BLaER1 treated with 17β-estradiol and CSF1 and Interleukin-3, amounts not matched to agents 10 nM and 100 nM (cell line): ENCODE measurements at regions not wholly inside any gene's neighbourhood (a gene's known extent, or its start where the extent isn't known, plus 50 kb on each side); places are given as distances from the start of the nearest gene placed in this dataset.

Source experiments
- H3K27ac ChIP-seq, 11 experiments: shearing (Covaris generic); formaldehyde crosslinking; 2 replicates each; pipeline ENCODE4 v1.8.1; 2022
- H3K27me3 ChIP-seq, 11 experiments: shearing (Covaris generic); formaldehyde crosslinking; 2 replicates each; pipeline ENCODE4 v1.8.1; 2022
- H3K36me3 ChIP-seq, 11 experiments: shearing (Covaris generic); formaldehyde crosslinking; 2 replicates each; pipeline ENCODE4 v1.8.1; 2022
- H3K4me1 ChIP-seq, 10 experiments: shearing (Covaris generic); formaldehyde crosslinking; 2 replicates each; pipeline ENCODE4 v1.8.1; 2022
- H3K4me2 ChIP-seq, 11 experiments: shearing (Covaris generic); formaldehyde crosslinking; 2 replicates each; pipeline ENCODE4 v1.8.1; 2022
- H3K4me3 ChIP-seq, 10 experiments: shearing (Covaris generic); formaldehyde crosslinking; 2 replicates each; pipeline ENCODE4 v1.8.1; 2022
- H3K9ac ChIP-seq, 11 experiments: shearing (Covaris generic); formaldehyde crosslinking; 2 replicates each; pipeline ENCODE4 v1.8.1; 2022
- H3K9me3 ChIP-seq, 11 experiments: shearing (Covaris generic); formaldehyde crosslinking; replicated peaks in 1 of 11; 2 replicates each; pipeline ENCODE4 v1.8.1; 2022
- H4K20me1 ChIP-seq, 11 experiments: shearing (Covaris generic); formaldehyde crosslinking; 2 replicates each; pipeline ENCODE4 v1.8.1; 2022
- Cebpa-rat ChIP-seq, 11 experiments: shearing (Covaris generic); IDR thresholded peaks; 2 replicates each; pipeline ENCODE4 v1.8.1; 2022

GRCh38 chr1:226800763-226801380 lies 61.8 kb upstream of the ITPKB start:
- TF ChIP-seq Cebpa-rat (IDR thresholded peaks at IDR 0.05) = no peak
- Histone ChIP-seq H3K27ac (no peak overlapping the region), H3K9me3 (no peaks in the 10 kb centered on the region), H3K27me3 (no peaks in the 10 kb centered on the region), H3K4me3 (no peak overlapping the region), H3K9ac (no peak overlapping the region), H3K36me3 (no peaks in the 10 kb centered on the region), H4K20me1 (no peaks in the 10 kb centered on the region), H3K4me2 (no peak overlapping the region), H3K4me1 (peaks cover 10 to 28% (median 17%) of the 10 kb centered on the region in 10 experiments)

- no peak overlapping the region for H3K9ac ChIP-seq
- no peak for TF ChIP-seq Cebpa-rat (IDR thresholded peaks at IDR 0.05)
- H3K4me1 ChIP-seq = peaks cover 10 to 28% (median 17%) of the 10 kb centered on the region in 10 experiments
Measured at GRCh38 chr1:226799634-226800281, 60.7 kb upstream of the ITPKB start.

GRCh38 chr1:226798427-226799411 lies 59.6 kb upstream of the ITPKB start:
- Histone ChIP-seq H3K27ac (peak overlapping the region in 6 of 11 experiments; percentile 18 to 42 (median 34); a peak in 8 of 22 replicates), H3K9me3 (no peaks in the 10 kb centered on the region), H3K4me2 (peak overlapping the region; percentile 39 to 78 (median 72)), H3K4me3 (no peak overlapping the region), H3K27me3 (no peaks in the 10 kb centered on the region), H3K36me3 (no peaks in the 10 kb centered on the region), H4K20me1 (no peaks in the 10 kb centered on the region), H3K4me1 (peaks cover 10 to 23% (median 16%) of the 10 kb centered on the region in 10 experiments), H3K9ac (no peak overlapping the region)
- no peak for TF ChIP-seq Cebpa-rat (IDR thresholded peaks at IDR 0.05)

More at GRCh38 chr1:226799634-226800281, 60.7 kb upstream of the ITPKB start:
- no peaks in the 10 kb centered on the region for H3K27me3 ChIP-seq
- no peaks in the 10 kb centered on the region for H3K9me3 ChIP-seq
- H3K27ac ChIP-seq = peak overlapping the region in 1 of 11 experiments; percentile 39; a peak in 1 of 22 replicates
- peak overlapping the region; percentile 39 to 78 (median 72); a peak in 19 of 22 replicates for H3K4me2 ChIP-seq
- no peaks in the 10 kb centered on the region for H4K20me1 ChIP-seq
- H3K4me3 ChIP-seq = no peak overlapping the region
- H3K36me3 ChIP-seq = no peaks in the 10 kb centered on the region

- Histone ChIP-seq H3K36me3 (no peaks in the 10 kb centered on the region), H3K9ac (no peak overlapping the region), H3K9me3 (no peaks in the 10 kb centered on the region), H3K4me3 (no peak overlapping the region), H3K4me1 (peaks cover 10 to 21% (median 16%) of the 10 kb centered on the region in 10 experiments), H4K20me1 (no peaks in the 10 kb centered on the region), H3K27me3 (no peaks in the 10 kb centered on the region), H3K4me2 (no peak overlapping the region), H3K27ac (no peak overlapping the region)
- TF ChIP-seq Cebpa-rat (IDR thresholded peaks at IDR 0.05) = no peak
Measured at GRCh38 chr1:226797151-226797550, 58.1 kb upstream of the ITPKB start.

GRCh38 chr1:226793620-226794276 lies 54.7 kb upstream of the ITPKB start:
- no peaks in the 10 kb centered on the region for H4K20me1 ChIP-seq
- no peak for TF ChIP-seq Cebpa-rat (IDR thresholded peaks at IDR 0.05)
- no peak overlapping the region for H3K4me3 ChIP-seq
- H3K36me3 ChIP-seq = no peaks in the 10 kb centered on the region
- H3K27ac ChIP-seq = no peak overlapping the region
- H3K4me2 ChIP-seq = no peak overlapping the region
- H3K9ac ChIP-seq = no peak overlapping the region
- H3K27me3 ChIP-seq = no peaks in the 10 kb centered on the region
- no peaks in the 10 kb centered on the region for H3K9me3 ChIP-seq
- H3K4me1 ChIP-seq = peaks cover 0 to 6% (median 6%) of the 10 kb centered on the region in 10 experiments; a peak in 14 of 20 replicates

- no peaks in the 10 kb centered on the region for H3K27me3 ChIP-seq
- H3K9me3 ChIP-seq = no peaks in the 10 kb centered on the region
- H4K20me1 ChIP-seq = no peaks in the 10 kb centered on the region
- TF ChIP-seq Cebpa-rat (IDR thresholded peaks at IDR 0.05) = no peak
- H3K36me3 ChIP-seq = no peaks in the 10 kb centered on the region
- H3K4me1 ChIP-seq = no peaks in the 10 kb centered on the region
- no peak overlapping the region for H3K4me2 ChIP-seq
- H3K4me3 ChIP-seq = no peak overlapping the region
- H3K9ac ChIP-seq = no peak overlapping the region
- no peak overlapping the region for H3K27ac ChIP-seq
Measured at GRCh38 chr1:226792368-226792767, 53.3 kb upstream of the ITPKB start.

- Histone ChIP-seq H3K4me3 (no peak overlapping the region), H3K27me3 (no peaks in the 10 kb centered on the region), H4K20me1 (no peaks in the 10 kb centered on the region), H3K9me3 (no peaks in the 10 kb centered on the region), H3K36me3 (no peaks in the 10 kb centered on the region), H3K4me1 (no peaks in the 10 kb centered on the region), H3K27ac (no peak overlapping the region), H3K4me2 (no peak overlapping the region), H3K9ac (no peak overlapping the region)
- no peak for TF ChIP-seq Cebpa-rat (IDR thresholded peaks at IDR 0.05)
Measured at GRCh38 chr1:226790545-226791181, 51.6 kb upstream of the ITPKB start.

- no peak overlapping the region for H3K27ac ChIP-seq
- H3K4me1 ChIP-seq = no peaks in the 10 kb centered on the region
- no peaks in the 10 kb centered on the region for H3K27me3 ChIP-seq
- TF ChIP-seq Cebpa-rat (IDR thresholded peaks at IDR 0.05) = no peak
- H3K9ac ChIP-seq = no peak overlapping the region
- no peaks in the 10 kb centered on the region for H3K9me3 ChIP-seq
- H3K4me3 ChIP-seq = no peak overlapping the region
- no peaks in the 10 kb centered on the region for H3K36me3 ChIP-seq
- no peak overlapping the region for H3K4me2 ChIP-seq
- no peaks in the 10 kb centered on the region for H4K20me1 ChIP-seq
Measured at GRCh38 chr1:226788965-226789364, 49.9 kb upstream of the ITPKB start.
